ENCODE measurements at regions not wholly inside any gene's neighbourhood (a gene's known extent, or its start where the extent isn't known, plus 50 kb on each side); places are given as distances from the start of the nearest gene placed in this dataset.

- Histone ChIP-seq H3K4me3 (ENCODE audit: low read depth in 2 of 2, low read length in 2 of 2) (no peak overlapping the region), H3K27me3 (ENCODE audit: control insufficient read depth, insufficient read depth, low read length) (no peaks in the 10 kb centered on the region), H3K4me1 (ENCODE audit: control insufficient read depth, insufficient read depth, low read length) (peaks cover 44% of the 10 kb centered on the region), H3K9me3 (ENCODE audit: control insufficient read depth, insufficient read depth, low read depth, low read length) (no peaks in the 10 kb centered on the region), H3K27ac (ENCODE audit: low read length) (peak overlapping the region; percentile 5; the same call in 1 of the 2 replicates), H3K36me3 (ENCODE audit: control insufficient read depth, insufficient read depth, low read length) (no peaks in the 10 kb centered on the region)
- CTCF ChIA-PET = interaction anchor here (0.6 kb wide), 1 partner anchor 1362 kb away, joined by 3 read pairs; no protein-coding TSS in a partner anchor
- ATAC-seq (no peak), DNase-seq (ENCODE audit: low read depth, low spot score) (no peak)
- POLR2A ChIA-PET = no interaction called here
- in situ Hi-C loops (cut with HindIII; ENCODE audit: low pct_unique_long_range_greater_than_20kb, low sequenced_read_pairs) (no loop called here), intact Hi-C loops (cut with micrococcal nuclease; ENCODE audit: unreplicated experiment) (no loop called here)
- BruUV-seq (replicated peaks) = no TSS peak
- TF ChIP-seq CTCF (IDR thresholded peaks at IDR 0.05) (no peak), POLR2AphosphoS5 (IDR thresholded peaks at IDR 0.05; ENCODE audit: low read depth, low read length) (no peak), REST (IDR thresholded peaks at IDR 0.05; ENCODE audit: insufficient read depth in 1 of 2, low read depth in 2 of 2, low read length in 1 of 2) (no peak), SIN3A (IDR thresholded peaks at IDR 0.05; ENCODE audit: borderline replicate concordance, insufficient read depth, low read depth, low read length) (no peak), TCF7L2 (IDR thresholded peaks at IDR 0.05; ENCODE audit: low read depth, low read length) (no peak)
Observed at GRCh38 chr6:144341831-144342527, 56.8 kb downstream of the UTRN start.

- ATAC-seq = 0 out of 2 replicates have a peak, but pooled peaks have one; percentile 17
- ChIA-PET POLR2A (interaction anchor here (0.7 kb wide), 1 partner anchor 18 kb away, joined by 23 read pairs; no protein-coding TSS in a partner anchor), CTCF (no interaction called here)
- intact Hi-C loops (cut with micrococcal nuclease; ENCODE audit: unreplicated experiment) (no loop called here), in situ Hi-C loops (cut with HindIII; ENCODE audit: low pct_unique_long_range_greater_than_20kb, low sequenced_read_pairs) (no loop called here)
- Histone ChIP-seq H3K4me3 (ENCODE audit: low read depth in 2 of 2, low read length in 2 of 2) (peak overlapping the region in 1 of 2 experiments; percentile 14; a peak in 2 of 4 replicates), H3K4me1 (ENCODE audit: control insufficient read depth, insufficient read depth, low read length) (peaks cover 47% of the 10 kb centered on the region), H3K27me3 (ENCODE audit: control insufficient read depth, insufficient read depth, low read length) (no peaks in the 10 kb centered on the region), H3K9me3 (ENCODE audit: control insufficient read depth, insufficient read depth, low read depth, low read length) (no peaks in the 10 kb centered on the region), H3K27ac (ENCODE audit: low read length) (peak overlapping the region; percentile 60), H3K36me3 (ENCODE audit: control insufficient read depth, insufficient read depth, low read length) (no peaks in the 10 kb centered on the region)
- no TSS peak for BruUV-seq (replicated peaks)
- no peak for DNase-seq (ENCODE audit: low read depth, low spot score)
- no peak for TF ChIP-seq TCF7L2 (IDR thresholded peaks at IDR 0.05; ENCODE audit: low read depth, low read length)
- no peak for TF ChIP-seq SIN3A (IDR thresholded peaks at IDR 0.05; ENCODE audit: borderline replicate concordance, insufficient read depth, low read depth, low read length)
- TF ChIP-seq POLR2AphosphoS5 (IDR thresholded peaks at IDR 0.05; ENCODE audit: low read depth, low read length) = no peak
- TF ChIP-seq REST (IDR thresholded peaks at IDR 0.05; ENCODE audit: insufficient read depth in 1 of 2, low read depth in 2 of 2, low read length in 1 of 2) = no peak
- TF ChIP-seq CTCF (IDR thresholded peaks at IDR 0.05) = no peak
Observed at GRCh38 chr6:144343701-144344428, 58.7 kb downstream of the UTRN start.
